CD14-positive monocyte (primary cell): ENCODE measurements at regions not wholly inside any gene's neighbourhood (a gene's known extent, or its start where the extent isn't known, plus 50 kb on each side); places are given as distances from the start of the nearest gene placed in this dataset.

Experiments used
- DNase-seq, 3 donors: peaks; one replicate each; pipeline ENCODE4 v3.0.0-alpha.2; 2011 to 2022
- H2AFZ ChIP-seq: 2 replicates; pipeline ENCODE4 v1.6.0; 2012; ENCODE audit warnings: mild to moderate bottlenecking, low read depth, low read length, inconsistent platforms; ENCODE audit not compliant: insufficient read depth, poor library complexity, severe bottlenecking
- H3K27ac ChIP-seq, 2 donors: 1 replicate in 1 of 2; 2 replicates in 1 of 2; pipeline ENCODE4 v1.5.1; 2012 to 2013; ENCODE audit warnings: low read length in 2 of 2, control low read depth in 1 of 2, inconsistent platforms in 1 of 2, low read depth in 1 of 2, mild to moderate bottlenecking in 1 of 2
- H3K27me3 ChIP-seq, 2 donors: one replicate each; pipeline versions ENCODE4 v1.6.0 to v1.6.1; 2011 to 2013; ENCODE audit warnings: low read length in 2 of 2; ENCODE audit not compliant: control insufficient read depth in 2 of 2, insufficient read depth in 2 of 2
- H3K36me3 ChIP-seq, 2 donors: replicated peaks in 1 of 2; 1 replicate in 1 of 2; 2 replicates in 1 of 2; pipeline versions ENCODE4 v1.5.1 to v1.6.1; 2012 to 2013; ENCODE audit warnings: low read length in 2 of 2, control low read depth in 1 of 2, inconsistent platforms in 1 of 2, mild to moderate bottlenecking in 1 of 2; ENCODE audit not compliant: insufficient read depth in 2 of 2, control insufficient read depth in 1 of 2
- H3K4me1 ChIP-seq, 2 donors: 1 replicate in 1 of 2; 2 replicates in 1 of 2; pipeline versions ENCODE4 v1.5.1 to v1.6.1; 2012 to 2013; ENCODE audit warnings: low read length in 2 of 2, control low read depth in 1 of 2, inconsistent platforms in 1 of 2, mild to moderate bottlenecking in 1 of 2, moderate library complexity in 1 of 2; ENCODE audit not compliant: insufficient read depth in 2 of 2, control insufficient read depth in 1 of 2
- H3K4me2 ChIP-seq: replicated peaks from 2 replicates; pipeline ENCODE3; 2012; ENCODE audit warnings: low read length, moderate library complexity, mild to moderate bottlenecking; ENCODE audit not compliant: poor library complexity, severe bottlenecking; ENCODE audit errors: extremely low read depth
- H3K4me3 ChIP-seq, 3 experiments: fragments of 200-600 bp in 1 of 3; sonication (generic) in 1 of 3; replicated peaks in 1 of 3; 1 replicate in 2 of 3; 2 replicates in 1 of 3; pipeline ENCODE4 v1.5.1; 2011 to 2013; ENCODE audit warnings: low read length in 3 of 3, mild to moderate bottlenecking in 3 of 3, control low read depth in 2 of 3, low read depth in 2 of 3, inconsistent platforms in 1 of 3, moderate library complexity in 1 of 3
- H3K79me2 ChIP-seq: 2 replicates; pipeline ENCODE4 v1.6.0; 2012; ENCODE audit warnings: mild to moderate bottlenecking, control low read depth, inconsistent platforms, low read length, moderate library complexity; ENCODE audit not compliant: insufficient read depth
- H3K9ac ChIP-seq: 2 replicates; pipeline ENCODE4 v1.6.0; 2017; ENCODE audit warnings: low read length, mild to moderate bottlenecking; ENCODE audit not compliant: insufficient read depth, poor library complexity, severe bottlenecking
- H3K9me3 ChIP-seq, 2 donors: replicated peaks in 1 of 2; 1 replicate in 1 of 2; 2 replicates in 1 of 2; pipeline versions ENCODE4 v1.5.1 to v1.6.1; 2012 to 2013; ENCODE audit warnings: low read length in 2 of 2, control low read depth in 1 of 2; ENCODE audit not compliant: control insufficient read depth in 1 of 2, insufficient read depth in 1 of 2
- H4K20me1 ChIP-seq: 2 replicates; pipeline ENCODE4 v1.6.0; 2012; ENCODE audit warnings: mild to moderate bottlenecking, low read length, control low read depth, moderate library complexity; ENCODE audit not compliant: insufficient read depth
- H3K27ac Mint-ChIP-seq, 7 donors: one replicate each; pipeline ENCODE4 v1.8.0; 2020; ENCODE audit warnings: mild to moderate bottlenecking in 7 of 7, mixed read lengths in 7 of 7, moderate library complexity in 6 of 7, inconsistent platforms in 2 of 7
- H3K27me3 Mint-ChIP-seq, 3 donors: one replicate each; pipeline ENCODE4 v1.8.0; 2021 to 2022; ENCODE audit warnings: low read depth in 3 of 3, mild to moderate bottlenecking in 3 of 3, mixed read lengths in 3 of 3, moderate library complexity in 3 of 3, inconsistent platforms in 1 of 3
- H3K36me3 Mint-ChIP-seq, 2 donors: one replicate each; pipeline ENCODE4 v1.8.0; 2020; ENCODE audit warnings: mixed read lengths in 2 of 2, inconsistent platforms in 1 of 2, mild to moderate bottlenecking in 1 of 2
- H3K4me1 Mint-ChIP-seq: one replicate; pipeline ENCODE4 v1.8.0; 2020; ENCODE audit warnings: mild to moderate bottlenecking, mixed read lengths
- H3K4me3 Mint-ChIP-seq, 2 donors: one replicate each; pipeline ENCODE4 v1.8.0; 2020; ENCODE audit warnings: mild to moderate bottlenecking in 2 of 2, mixed read lengths in 2 of 2, moderate library complexity in 1 of 2
- H3K9me3 Mint-ChIP-seq, 7 donors: one replicate each; pipeline ENCODE4 v1.8.0; 2020 to 2022; ENCODE audit warnings: mixed read lengths in 7 of 7, mild to moderate bottlenecking in 6 of 7, moderate library complexity in 6 of 7, inconsistent platforms in 2 of 7
- CTCF ChIP-seq: fragments of 200-600 bp; IDR thresholded peaks from one replicate; pipeline ENCODE4 v1.8.0; 2022; ENCODE audit warnings: antibody characterized with exemption, mild to moderate bottlenecking
- WGBS: methylation state at CpG from one replicate; pipeline ENCODE4 v1.1.5; 2013; ENCODE audit warnings: missing lambda C conversion rate; ENCODE audit not compliant: insufficient coverage; 5-methylcytosine and 5-hydroxymethylcytosine counted together
- intact Hi-C, 2 donors: fragments of 100-400 bp; cut with micrococcal nuclease; formaldehyde crosslinking; loops; one replicate each; pipeline versions ENCODE4 v1.15.0 to v1.15.1; 2023

- no peak overlapping the region for H3K4me3 Mint-ChIP-seq
- H3K27ac ChIP-seq: no peak overlapping the region
- peaks cover 12 to 48% (median 30%) of the 10 kb centered on the region in 7 donors for H3K9me3 Mint-ChIP-seq
- H3K4me1 ChIP-seq: no peaks in the 10 kb centered on the region
- H3K27me3 ChIP-seq: peaks cover 0 to 35% of the 10 kb centered on the region in 2 donors
- peaks cover 4 to 38% of the 10 kb centered on the region in 2 donors for H3K9me3 ChIP-seq
- H3K36me3 Mint-ChIP-seq: no peaks in the 10 kb centered on the region
- no peak overlapping the region for H3K4me3 ChIP-seq
- H3K4me2 ChIP-seq: no peak overlapping the region
- DNase-seq: no peak
- no peaks in the 10 kb centered on the region for H4K20me1 ChIP-seq
- H3K27me3 Mint-ChIP-seq: peaks cover 0 to 52% (median 0%) of the 10 kb centered on the region in 3 donors
- no peaks in the 10 kb centered on the region for H3K36me3 ChIP-seq
- no peak for TF ChIP-seq CTCF
- H3K4me1 Mint-ChIP-seq: no peaks in the 10 kb centered on the region
- WGBS: no CpG with 5 or more reads among the region's 1 CpG
- no peak overlapping the region for H2AFZ ChIP-seq
- H3K9ac ChIP-seq: no peak overlapping the region
- intact Hi-C loops: no loop called here
- H3K27ac Mint-ChIP-seq: no peak overlapping the region
- no peaks in the 10 kb centered on the region for H3K79me2 ChIP-seq
Measured at GRCh38 chrX:65941775-65942174, 98.1 kb downstream of the VSIG4 start.

GRCh38 chrX:65933085-65933589 is 106.7 kb downstream of the VSIG4 start:
- Mint-ChIP-seq H3K27ac (no peak overlapping the region), H3K9me3 (peaks cover 6 to 28% (median 15%) of the 10 kb centered on the region in 7 donors), H3K4me1 (no peaks in the 10 kb centered on the region), H3K4me3 (no peak overlapping the region), H3K27me3 (peaks cover 0 to 44% (median 0%) of the 10 kb centered on the region in 3 donors), H3K36me3 (peaks cover 0 to 2% of the 10 kb centered on the region in 2 donors)
- Histone ChIP-seq H3K27ac (no peak overlapping the region), H3K36me3 (no peaks in the 10 kb centered on the region), H3K4me1 (no peaks in the 10 kb centered on the region), H4K20me1 (no peaks in the 10 kb centered on the region), H3K4me3 (no peak overlapping the region), H3K9me3 (peaks cover 3 to 11% of the 10 kb centered on the region in 2 donors), H2AFZ (no peak overlapping the region), H3K9ac (no peak overlapping the region), H3K4me2 (no peak overlapping the region), H3K79me2 (no peaks in the 10 kb centered on the region), H3K27me3 (peaks cover 0 to 19% of the 10 kb centered on the region in 2 donors)
- no CpG with 5 or more reads among the region's 2 CpGs for WGBS
- no peak for TF ChIP-seq CTCF
- DNase-seq: no peak
- intact Hi-C loops: no loop called here
